ENCODE measurements at regions not wholly inside any gene's neighbourhood (a gene's known extent, or its start where the extent isn't known, plus 50 kb on each side); places are given as distances from the start of the nearest gene placed in this dataset.
"Not testable (repeated sequence)": the region's sequence is repeated elsewhere in the genome, so short reads cannot be mapped to it uniquely, and the experiment has no call there.

DNA sequence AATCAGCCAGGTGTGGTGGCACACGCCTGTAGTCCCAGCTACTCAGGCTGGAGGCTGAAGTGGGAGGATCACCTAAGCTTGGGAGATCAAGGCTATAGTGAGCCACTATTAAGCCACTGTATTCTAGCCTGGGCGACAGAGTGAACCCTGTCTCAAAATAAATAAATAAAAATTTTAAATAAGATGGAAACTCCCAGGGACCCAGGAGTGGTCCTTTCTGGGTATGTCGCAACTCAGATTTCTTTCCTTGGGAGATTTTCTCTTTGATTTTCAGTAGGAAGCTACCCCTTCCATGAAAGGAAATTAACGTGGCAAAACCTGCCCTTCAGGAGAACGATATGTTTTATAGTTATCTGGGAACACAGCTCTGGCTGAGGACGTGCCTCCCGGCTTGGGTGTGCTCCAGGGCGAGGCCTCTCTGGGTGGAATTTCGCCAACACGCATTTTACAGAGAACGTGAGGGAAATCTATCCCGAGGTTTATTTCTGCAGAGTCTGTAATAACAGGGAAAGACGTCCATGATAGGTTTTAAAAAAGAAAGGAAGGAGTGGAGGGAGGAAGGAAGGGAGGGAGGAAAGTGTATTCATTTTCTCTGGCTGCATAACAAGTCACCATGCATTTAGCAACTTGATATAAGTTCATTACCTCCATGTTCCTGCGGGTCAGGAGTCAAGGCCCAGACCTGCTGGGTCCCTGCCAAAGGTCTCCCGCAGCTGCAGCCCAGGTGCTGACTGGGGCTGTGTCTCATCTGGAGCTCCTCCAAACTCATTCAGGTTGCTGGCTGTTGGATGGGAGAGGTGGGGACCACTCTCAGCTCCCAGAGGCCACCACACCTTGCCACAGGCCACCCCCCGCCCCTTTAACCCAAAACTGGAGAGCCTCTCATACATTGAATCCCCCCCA, 80.6 kb upstream of the GSC start:
- no peak for DNase-seq (ENCODE audit: insufficient read length, low spot score)
- no peak for FAIRE-seq

DNA sequence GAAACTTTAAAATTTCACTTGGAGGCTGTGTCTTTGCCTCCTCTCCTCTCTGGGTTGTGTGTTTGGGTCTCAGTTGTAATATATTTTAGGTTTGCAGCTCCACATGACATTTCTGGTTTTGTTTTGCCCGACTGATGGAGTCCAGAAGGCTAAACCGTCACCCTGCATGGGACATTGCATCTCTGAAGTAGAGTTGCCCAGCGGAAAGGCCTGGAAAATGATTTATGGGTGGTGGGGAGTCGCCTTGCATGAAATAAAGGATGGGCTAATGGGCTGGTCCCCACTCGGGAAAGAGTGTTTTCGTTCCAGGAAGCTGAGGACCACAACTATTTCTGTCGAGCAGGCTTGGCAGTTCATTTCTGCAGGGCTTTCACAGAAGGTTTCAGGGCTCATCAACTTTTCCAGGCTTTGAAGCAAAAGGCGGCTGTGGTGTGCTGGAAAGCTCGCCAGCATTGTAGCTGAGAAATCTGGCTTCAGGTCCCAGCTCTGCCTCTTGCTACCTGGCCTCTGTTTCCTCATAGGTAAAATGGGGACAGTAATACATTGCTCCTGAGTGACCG, 74.8 kb upstream of the GSC start:
- DNase-seq (ENCODE audit: insufficient read length, low spot score), result no peak
- no peak for FAIRE-seq

DNA sequence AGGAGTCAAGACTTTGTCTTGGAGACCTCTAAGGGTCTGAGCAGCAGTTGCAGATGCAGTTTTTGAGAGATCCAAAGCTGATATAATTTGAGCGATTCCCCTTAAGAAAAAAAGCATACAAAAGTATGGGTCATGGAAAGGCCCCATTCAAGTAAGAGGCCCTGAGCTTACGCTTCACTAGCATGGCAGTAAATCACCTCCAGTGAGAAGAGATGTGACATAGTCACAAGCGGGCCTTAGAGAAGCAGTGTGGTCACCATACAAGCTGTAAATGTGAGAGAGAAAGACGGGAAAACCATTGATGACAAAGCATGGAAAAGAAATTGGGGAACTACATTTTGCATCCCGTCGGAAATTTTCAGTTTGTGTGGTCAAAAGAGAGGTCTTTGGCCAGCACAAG, 70.6 kb upstream of the GSC start:
- FAIRE-seq, result no peak
- no peak for DNase-seq (ENCODE audit: insufficient read length, low spot score)

DNA sequence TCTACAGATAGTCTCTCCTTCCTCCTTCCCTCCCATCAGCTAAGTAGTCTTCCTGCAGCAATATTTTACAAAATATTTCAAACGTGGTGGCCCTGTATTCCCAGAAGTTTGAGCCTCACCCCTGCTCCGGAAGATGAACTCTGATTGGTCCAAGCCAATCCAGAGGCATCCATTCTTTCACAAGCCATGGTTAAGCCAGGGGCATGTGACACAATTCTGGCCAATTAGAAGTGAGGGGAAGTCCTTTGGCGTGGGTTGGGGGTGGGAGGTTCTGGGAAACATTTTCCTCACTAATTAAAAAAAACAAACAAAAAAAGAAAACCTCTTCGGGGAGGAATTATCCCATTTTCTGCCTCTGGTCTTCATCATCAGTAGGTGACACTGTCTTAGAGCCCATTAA, 69.4 kb upstream of the GSC start:
- FAIRE-seq (no peak), DNase-seq (ENCODE audit: insufficient read length, low spot score) (no peak)

DNA sequence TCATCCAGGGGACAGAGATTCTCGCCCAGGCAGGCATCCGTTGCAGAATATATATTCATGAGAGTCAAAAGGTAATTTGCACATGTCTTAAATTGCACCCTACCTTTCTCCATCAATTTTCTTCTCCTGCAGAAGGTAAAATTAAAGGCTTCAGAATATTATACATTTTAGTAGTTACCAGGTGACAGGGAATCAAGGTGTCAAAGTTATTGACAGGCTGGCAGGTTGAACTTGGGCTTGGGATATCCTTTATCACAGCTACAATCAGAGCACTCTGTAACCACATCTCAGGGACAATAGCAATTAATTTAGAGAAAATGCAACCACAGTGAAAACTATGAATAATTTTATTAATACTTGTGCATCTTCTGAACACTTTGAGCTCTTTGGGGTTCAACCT, 66.9 kb upstream of the GSC start:
- DNase-seq (ENCODE audit: insufficient read length, low spot score), result no peak
- FAIRE-seq, result no peak

DNA sequence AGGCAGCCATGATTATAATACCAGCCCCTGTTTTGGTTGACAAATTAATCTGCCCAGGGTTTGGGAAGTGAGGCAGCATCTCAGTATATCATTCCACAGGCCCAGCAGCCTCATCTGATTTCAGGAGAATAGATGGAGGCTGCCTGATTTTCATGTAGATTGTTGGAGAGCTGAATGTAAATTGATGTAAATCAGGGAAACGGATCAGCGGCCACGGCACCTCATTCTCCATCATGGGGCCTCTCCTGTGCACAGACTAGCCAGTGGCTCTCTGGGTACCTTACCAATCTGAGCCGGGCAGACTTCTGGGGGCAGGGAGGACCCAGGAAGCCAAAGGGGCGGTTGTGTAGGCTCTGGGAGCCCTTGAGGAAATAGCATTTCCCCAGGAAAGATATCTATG, 63.7 kb upstream of the GSC start:
- FAIRE-seq, result no peak
- DNase-seq (ENCODE audit: insufficient read length, low spot score), result no peak

DNA sequence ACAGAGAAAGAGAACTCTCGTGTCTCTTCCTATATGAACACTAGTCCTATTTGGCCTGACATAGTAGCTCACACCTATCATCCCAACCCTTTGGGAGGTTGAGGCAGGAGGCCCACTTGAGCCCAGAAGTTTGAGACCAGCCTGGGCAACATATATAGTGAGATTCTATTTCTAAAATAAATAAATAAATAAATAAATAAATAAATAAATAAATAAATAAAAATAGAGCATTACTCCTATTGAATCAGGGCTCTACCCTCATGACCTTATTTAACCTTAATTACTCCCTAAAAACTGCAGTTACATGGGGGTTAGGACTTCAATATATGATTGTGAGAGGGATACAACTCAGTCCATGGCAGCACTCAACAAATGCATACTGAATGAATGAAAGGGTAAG, 61.2 kb upstream of the GSC start:
- FAIRE-seq (no peak), DNase-seq (ENCODE audit: insufficient read length, low spot score) (no peak)

DNA sequence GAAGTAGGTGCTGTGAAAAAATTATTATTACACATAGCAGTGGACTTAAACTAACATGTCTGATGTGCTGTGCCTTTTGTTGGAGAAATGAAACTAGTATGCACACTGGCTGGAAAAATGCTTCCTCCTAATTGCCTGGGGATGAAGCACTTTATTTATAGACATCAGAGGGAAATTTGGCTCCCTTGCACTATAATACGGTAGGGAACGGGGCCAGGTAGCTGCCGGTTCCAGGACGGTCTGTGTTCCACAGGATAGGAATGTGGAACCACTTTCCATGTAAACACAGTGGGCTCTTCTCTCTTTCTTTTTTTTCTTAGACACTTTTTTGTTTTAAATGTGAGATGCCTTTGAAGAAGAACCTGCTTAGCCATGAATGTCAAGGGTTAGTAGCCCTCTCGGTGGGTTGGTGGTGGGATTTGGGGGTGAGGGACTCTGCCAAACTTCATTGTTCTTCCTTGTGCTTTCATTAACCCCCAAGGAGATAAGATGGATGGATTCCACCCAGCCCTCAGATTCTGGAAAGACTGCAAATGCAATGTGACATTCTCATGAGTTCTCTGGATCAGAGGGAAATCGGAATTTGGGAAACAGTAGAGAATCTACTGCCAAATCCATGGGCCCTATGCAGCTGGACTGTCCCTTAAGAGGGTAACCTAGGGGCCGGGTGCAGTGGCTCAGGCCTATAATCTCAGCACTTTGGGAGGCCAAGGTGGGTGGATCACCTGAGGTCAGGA, 58.0 kb upstream of the GSC start:
- DNase-seq (ENCODE audit: insufficient read length, low spot score) (no peak), FAIRE-seq (no peak)

DNA sequence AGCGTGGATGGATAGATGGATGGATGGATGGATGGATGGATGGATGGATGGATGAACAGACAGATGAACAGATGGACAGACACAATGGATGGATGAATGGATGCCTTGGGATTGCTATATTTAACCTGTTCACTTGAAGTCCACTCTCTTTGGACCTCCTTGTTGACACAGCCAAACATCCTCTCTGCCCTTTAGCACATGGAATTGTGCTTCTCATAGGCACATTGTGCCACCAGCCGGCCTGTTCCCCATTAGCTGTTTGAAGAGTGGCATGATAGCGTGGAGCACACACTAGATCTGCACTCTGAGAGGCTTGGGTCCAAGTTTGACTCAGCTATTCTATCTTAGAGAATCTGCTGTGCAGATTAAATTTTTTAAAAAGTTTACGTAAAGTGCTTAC, 56.9 kb upstream of the GSC start:
- no peak for FAIRE-seq
- no peak for DNase-seq (ENCODE audit: insufficient read length, low spot score)

DNA sequence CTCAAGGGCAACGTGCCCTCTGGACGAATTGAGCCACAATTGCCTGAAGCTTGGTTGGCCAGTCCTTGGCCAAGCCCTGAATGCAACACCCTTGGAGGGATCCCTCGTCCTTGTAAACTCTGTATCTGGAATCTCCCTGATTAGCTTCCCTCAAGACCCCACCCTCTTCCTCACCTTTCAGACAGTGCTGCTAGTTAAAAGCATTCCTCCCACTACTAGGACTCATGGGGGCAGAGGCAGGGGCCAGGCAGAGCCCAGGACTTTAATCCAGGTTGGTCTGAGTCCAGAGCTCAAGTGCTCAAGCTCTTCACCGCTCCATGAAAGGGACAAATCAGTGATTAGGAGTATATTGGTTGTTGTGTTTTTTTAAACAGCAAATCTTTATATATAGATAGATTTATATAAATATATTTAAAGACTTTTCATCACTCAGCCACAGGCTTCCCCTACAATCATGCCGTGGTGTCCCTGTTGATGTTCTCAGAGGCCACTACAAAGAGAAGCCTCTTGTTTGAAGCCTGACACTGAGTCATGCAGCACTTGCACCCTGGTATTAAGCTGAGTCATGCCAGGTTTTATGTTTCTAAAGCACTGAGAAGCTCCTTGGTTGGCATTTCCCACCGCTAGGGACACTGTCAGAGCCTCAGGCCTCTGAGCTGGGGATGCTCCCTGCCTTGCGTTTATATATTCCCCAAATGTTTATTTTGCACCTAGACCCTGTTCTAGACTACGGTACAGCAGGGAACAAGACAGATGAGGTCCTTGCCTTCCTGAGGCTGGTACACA, 53.8 kb upstream of the GSC start:
- FAIRE-seq, result no peak
- no peak for DNase-seq (ENCODE audit: insufficient read length, low spot score)

DNA sequence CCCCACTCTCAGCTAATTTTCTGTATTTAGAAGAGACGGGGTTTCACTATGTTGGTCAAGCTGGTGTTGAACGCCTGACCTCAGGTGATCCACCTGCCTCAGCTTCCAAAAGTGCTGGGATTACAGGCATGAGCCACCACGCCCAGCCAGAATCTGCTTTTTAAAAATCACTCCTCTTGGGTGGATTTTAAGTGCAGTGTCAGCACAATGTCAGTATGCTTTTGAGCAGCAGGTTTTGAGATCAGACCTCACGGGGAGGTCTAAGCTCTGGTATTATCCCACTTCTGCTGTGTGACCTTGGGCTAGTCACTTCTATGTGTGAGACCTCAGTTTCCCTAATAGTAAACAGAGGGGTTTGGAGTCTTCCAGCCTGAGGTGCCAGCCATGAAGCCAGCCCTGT, 51.8 kb upstream of the GSC start:
- FAIRE-seq (no peak), DNase-seq (ENCODE audit: insufficient read length, low spot score) (no peak)

DNA sequence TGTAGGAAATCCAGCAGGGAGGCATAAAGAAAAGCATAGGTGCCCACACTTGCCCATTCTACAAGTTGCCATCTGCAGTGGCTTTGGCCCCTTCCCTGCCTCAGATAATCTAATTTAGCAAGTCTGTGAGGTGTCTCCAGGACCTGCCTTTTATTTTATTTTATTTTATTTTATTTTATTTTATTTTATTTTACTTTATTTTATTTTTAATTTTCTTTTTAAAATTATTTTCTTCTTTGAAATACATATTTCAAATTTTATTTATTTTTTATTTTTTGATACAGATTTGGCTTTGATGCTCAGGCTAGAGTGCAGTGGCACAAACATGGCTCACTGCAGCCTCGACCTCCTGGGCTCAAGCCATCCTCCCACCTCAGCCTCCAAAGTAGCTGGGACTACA, 51.0 kb upstream of the GSC start:
- not testable (repeated sequence) for FAIRE-seq; DNase-seq (ENCODE audit: insufficient read length, low spot score)
